Ishikawa (cell line): ENCODE measurements at regions not wholly inside any gene's neighbourhood (a gene's known extent, or its start where the extent isn't known, plus 50 kb on each side); places are given as distances from the start of the nearest gene placed in this dataset.

ENCODE experiments used
- CEBPB ChIP-seq: IDR thresholded peaks from 2 replicates; pipeline ENCODE4 v1.6.1; 2012
- MAX ChIP-seq: IDR thresholded peaks from 2 replicates; pipeline ENCODE4 v1.6.1; 2012
- RAD21 ChIP-seq: IDR thresholded peaks from 2 replicates; pipeline ENCODE4 v1.6.1; 2012; ENCODE audit warnings: low read depth
- TF ChIP-seq, protein P1 (sequence below): IDR thresholded peaks from 2 replicates; pipeline ENCODE4 v1.6.1; 2012; ENCODE audit warnings: low read depth, mild to moderate bottlenecking

DNA sequence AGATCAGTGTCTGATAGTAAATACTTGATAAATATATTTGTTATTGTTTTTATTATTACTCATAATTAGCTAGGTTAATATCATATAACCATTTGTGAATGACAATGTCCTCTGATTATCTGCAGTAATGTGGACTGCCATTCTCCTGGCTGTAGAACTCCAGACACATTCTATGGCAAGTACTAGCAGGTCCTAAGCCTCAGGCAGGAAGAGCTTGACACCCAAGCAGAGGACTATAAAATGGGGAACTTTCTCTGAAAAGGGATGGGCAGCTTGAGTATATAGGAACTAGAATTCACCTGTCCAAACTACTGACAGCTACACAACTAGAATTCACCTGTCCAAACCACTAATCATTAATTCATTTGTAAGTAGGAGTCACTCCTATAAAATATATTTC, 649.4 kb downstream of the CPS1 start:
- no peak for TF ChIP-seq MAX
- no peak for TF ChIP-seq CEBPB
- TF ChIP-seq RAD21: no peak
- TF ChIP-seq, protein P1, sequence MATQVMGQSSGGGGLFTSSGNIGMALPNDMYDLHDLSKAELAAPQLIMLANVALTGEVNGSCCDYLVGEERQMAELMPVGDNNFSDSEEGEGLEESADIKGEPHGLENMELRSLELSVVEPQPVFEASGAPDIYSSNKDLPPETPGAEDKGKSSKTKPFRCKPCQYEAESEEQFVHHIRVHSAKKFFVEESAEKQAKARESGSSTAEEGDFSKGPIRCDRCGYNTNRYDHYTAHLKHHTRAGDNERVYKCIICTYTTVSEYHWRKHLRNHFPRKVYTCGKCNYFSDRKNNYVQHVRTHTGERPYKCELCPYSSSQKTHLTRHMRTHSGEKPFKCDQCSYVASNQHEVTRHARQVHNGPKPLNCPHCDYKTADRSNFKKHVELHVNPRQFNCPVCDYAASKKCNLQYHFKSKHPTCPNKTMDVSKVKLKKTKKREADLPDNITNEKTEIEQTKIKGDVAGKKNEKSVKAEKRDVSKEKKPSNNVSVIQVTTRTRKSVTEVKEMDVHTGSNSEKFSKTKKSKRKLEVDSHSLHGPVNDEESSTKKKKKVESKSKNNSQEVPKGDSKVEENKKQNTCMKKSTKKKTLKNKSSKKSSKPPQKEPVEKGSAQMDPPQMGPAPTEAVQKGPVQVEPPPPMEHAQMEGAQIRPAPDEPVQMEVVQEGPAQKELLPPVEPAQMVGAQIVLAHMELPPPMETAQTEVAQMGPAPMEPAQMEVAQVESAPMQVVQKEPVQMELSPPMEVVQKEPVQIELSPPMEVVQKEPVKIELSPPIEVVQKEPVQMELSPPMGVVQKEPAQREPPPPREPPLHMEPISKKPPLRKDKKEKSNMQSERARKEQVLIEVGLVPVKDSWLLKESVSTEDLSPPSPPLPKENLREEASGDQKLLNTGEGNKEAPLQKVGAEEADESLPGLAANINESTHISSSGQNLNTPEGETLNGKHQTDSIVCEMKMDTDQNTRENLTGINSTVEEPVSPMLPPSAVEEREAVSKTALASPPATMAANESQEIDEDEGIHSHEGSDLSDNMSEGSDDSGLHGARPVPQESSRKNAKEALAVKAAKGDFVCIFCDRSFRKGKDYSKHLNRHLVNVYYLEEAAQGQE: no peak
